HEK293 (cell line): ENCODE measurements at regions not wholly inside any gene's neighbourhood (a gene's known extent, or its start where the extent isn't known, plus 50 kb on each side); places are given as distances from the start of the nearest gene placed in this dataset.

Source experiments
- CTCF ChIP-seq: fragments of 450-650 bp; formaldehyde crosslinking; IDR thresholded peaks from 2 replicates; pipeline ENCODE4 v1.5.1; 2016; ENCODE audit warnings: missing biosample characterization, missing genetic modification characterization
- ZNF214 ChIP-seq: fragments of 450-650 bp; formaldehyde crosslinking; IDR thresholded peaks from 2 replicates; pipeline ENCODE4 v1.5.1; 2017; ENCODE audit warnings: missing biosample characterization, mild to moderate bottlenecking, missing genetic modification characterization, borderline replicate concordance
- TF ChIP-seq, protein P1 (sequence below): fragments of 450-650 bp; formaldehyde crosslinking; IDR thresholded peaks from 2 replicates; pipeline ENCODE4 v1.5.1; 2016; ENCODE audit warnings: missing biosample characterization, missing genetic modification characterization
- TF ChIP-seq, protein P2 (sequence below): fragments of 450-650 bp; formaldehyde crosslinking; IDR thresholded peaks from 2 replicates; pipeline ENCODE4 v1.5.1; 2016; ENCODE audit warnings: missing biosample characterization, missing genetic modification characterization

GRCh38 chr1:228885845-228886244 is 150.6 kb downstream of the RHOU start:
- no peak for TF ChIP-seq CTCF
- TF ChIP-seq, protein P1, sequence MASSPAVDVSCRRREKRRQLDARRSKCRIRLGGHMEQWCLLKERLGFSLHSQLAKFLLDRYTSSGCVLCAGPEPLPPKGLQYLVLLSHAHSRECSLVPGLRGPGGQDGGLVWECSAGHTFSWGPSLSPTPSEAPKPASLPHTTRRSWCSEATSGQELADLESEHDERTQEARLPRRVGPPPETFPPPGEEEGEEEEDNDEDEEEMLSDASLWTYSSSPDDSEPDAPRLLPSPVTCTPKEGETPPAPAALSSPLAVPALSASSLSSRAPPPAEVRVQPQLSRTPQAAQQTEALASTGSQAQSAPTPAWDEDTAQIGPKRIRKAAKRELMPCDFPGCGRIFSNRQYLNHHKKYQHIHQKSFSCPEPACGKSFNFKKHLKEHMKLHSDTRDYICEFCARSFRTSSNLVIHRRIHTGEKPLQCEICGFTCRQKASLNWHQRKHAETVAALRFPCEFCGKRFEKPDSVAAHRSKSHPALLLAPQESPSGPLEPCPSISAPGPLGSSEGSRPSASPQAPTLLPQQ (tag by site-specific recombination) = no peak
- TF ChIP-seq, protein P2, sequence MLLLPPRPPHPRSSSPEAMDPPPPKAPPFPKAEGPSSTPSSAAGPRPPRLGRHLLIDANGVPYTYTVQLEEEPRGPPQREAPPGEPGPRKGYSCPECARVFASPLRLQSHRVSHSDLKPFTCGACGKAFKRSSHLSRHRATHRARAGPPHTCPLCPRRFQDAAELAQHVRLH (tag by site-specific recombination) = no peak
- TF ChIP-seq ZNF214 (tag by site-specific recombination) = no peak
